B cell (primary cell): ENCODE measurements at regions not wholly inside any gene's neighbourhood (a gene's known extent, or its start where the extent isn't known, plus 50 kb on each side); places are given as distances from the start of the nearest gene placed in this dataset.

Experiments
- ATAC-seq: fragments of 200-7000 bp; cut with Tn5 transposase; one replicate; pipeline ENCODE4 v1.10.0; 2021; ENCODE audit warnings: low read depth, mild to moderate bottlenecking, moderate number of reproducible peaks, moderate library complexity
- CTCF ChIA-PET: fragments of 350-600 bp; sonication (Branson Sonifier 250); formaldehyde crosslinking; loops from one replicate; lab custom pipeline; 2021; ENCODE audit warnings: antibody characterized with exemption, inconsistent platforms; lab: Charles Lee
- POLR2A ChIA-PET: fragments of 350-600 bp; sonication (Branson Sonifier 250); formaldehyde crosslinking; loops from one replicate; lab custom pipeline; 2021; ENCODE audit warnings: antibody characterized with exemption; lab: Charles Lee
- DNase-seq: peaks from one replicate; pipeline ENCODE4 v3.0.0; 2013
- H2AFZ ChIP-seq: 2 replicates; pipeline ENCODE4 v1.6.1; 2012; ENCODE audit warnings: mild to moderate bottlenecking, low read depth, low read length; ENCODE audit not compliant: insufficient read depth, poor library complexity, severe bottlenecking
- H3K27ac ChIP-seq, 2 donors: 1 replicate in 1 of 2; 2 replicates in 1 of 2; pipeline ENCODE4 v1.5.1; 2012 to 2013; ENCODE audit warnings: low read length in 2 of 2, mild to moderate bottlenecking in 2 of 2, moderate library complexity in 1 of 2
- H3K27me3 ChIP-seq, 4 experiments: fragments of 200-600 bp in 1 of 4; sonication (generic) in 1 of 4; replicated peaks in 1 of 4; 1 replicate in 2 of 4; 2 replicates in 2 of 4; pipeline versions ENCODE4 v1.6.1 to v1.7.0; 2013 to 2016; ENCODE audit warnings: low read length in 3 of 4, mild to moderate bottlenecking in 2 of 4, mixed read lengths in 1 of 4, moderate library complexity in 1 of 4; ENCODE audit not compliant: insufficient read depth in 4 of 4, control insufficient read depth in 3 of 4; ENCODE audit errors: control extremely low read depth in 1 of 4
- H3K36me3 ChIP-seq, 2 experiments: replicated peaks in 1 of 2; 1 replicate in 1 of 2; 2 replicates in 1 of 2; pipeline versions ENCODE4 v1.6.1 to v1.7.1; 2013; ENCODE audit warnings: low read length in 1 of 2; ENCODE audit not compliant: insufficient read depth in 2 of 2, control insufficient read depth in 1 of 2; ENCODE audit errors: control extremely low read depth in 1 of 2, extremely low read depth in 1 of 2
- H3K4me1 ChIP-seq, 2 donors: fragments of 200-600 bp in 1 of 2; sonication (generic) in 1 of 2; 1 replicate in 1 of 2; 2 replicates in 1 of 2; pipeline versions ENCODE4 v1.5.1 to v1.6.1; 2013 to 2017; ENCODE audit warnings: low read length in 2 of 2; ENCODE audit not compliant: control insufficient read depth in 2 of 2, insufficient read depth in 2 of 2
- H3K4me2 ChIP-seq: replicated peaks from 2 replicates; pipeline ENCODE3; 2012; ENCODE audit warnings: mild to moderate bottlenecking, low read depth, low read length; ENCODE audit not compliant: poor library complexity, severe bottlenecking
- H3K4me3 ChIP-seq, 5 experiments: fragments of 200-600 bp in 1 of 5; sonication (generic) in 1 of 5; 1 replicate in 3 of 5; 2 replicates in 2 of 5; pipeline versions ENCODE4 v1.5.1 to v1.7.0; 2011 to 2016; ENCODE audit warnings: low read length in 4 of 5, mild to moderate bottlenecking in 4 of 5, low read depth in 2 of 5, control low read depth in 1 of 5, moderate library complexity in 1 of 5; ENCODE audit not compliant: insufficient read depth in 1 of 5; ENCODE audit errors: control extremely low read depth in 1 of 5, extremely low read depth in 1 of 5
- H3K79me2 ChIP-seq: fragments of 200-600 bp; sonication (generic); one replicate; pipeline ENCODE4 v1.6.0; 2016; ENCODE audit warnings: low read length; ENCODE audit not compliant: control insufficient read depth, insufficient read depth
- H3K9ac ChIP-seq: fragments of 200-600 bp; sonication (generic); 2 replicates; pipeline ENCODE4 v1.6.1; 2017; ENCODE audit warnings: mild to moderate bottlenecking, low read length, moderate library complexity
- H3K9me3 ChIP-seq, 3 donors: one replicate each; pipeline versions ENCODE4 v1.6.1 to v1.7.1; 2013; ENCODE audit warnings: low read length in 2 of 3; ENCODE audit not compliant: control insufficient read depth in 2 of 3, insufficient read depth in 1 of 3; ENCODE audit errors: control extremely low read depth in 1 of 3
- H4K20me1 ChIP-seq: 2 replicates; pipeline ENCODE4 v1.6.0; 2012; ENCODE audit warnings: mild to moderate bottlenecking, low read length; ENCODE audit not compliant: insufficient read depth, control insufficient read depth, poor library complexity, severe bottlenecking
- H3K27ac Mint-ChIP-seq: one replicate; pipeline ENCODE4 v1.8.0; 2021; ENCODE audit warnings: mixed read lengths
- H3K27me3 Mint-ChIP-seq: one replicate; pipeline ENCODE4 v1.8.0; 2021; ENCODE audit warnings: mixed read lengths
- H3K4me1 Mint-ChIP-seq: one replicate; pipeline ENCODE4 v1.8.0; 2021; ENCODE audit warnings: mixed read lengths
- H3K4me3 Mint-ChIP-seq: one replicate; pipeline ENCODE4 v1.8.0; 2021; ENCODE audit warnings: mixed read lengths
- H3K9me3 Mint-ChIP-seq: one replicate; pipeline ENCODE4 v1.8.0; 2022; ENCODE audit warnings: mixed read lengths; ENCODE audit not compliant: insufficient read depth
- EZH2 ChIP-seq: IDR thresholded peaks from 2 replicates; pipeline ENCODE4 v1.6.1; 2012; ENCODE audit warnings: borderline replicate concordance, low read depth, mild to moderate bottlenecking, moderate library complexity, low read length; ENCODE audit not compliant: insufficient read depth, poor library complexity, severe bottlenecking
- WGBS: methylation state at CpG from one replicate; pipeline ENCODE4 v1.1.5; 2013; ENCODE audit warnings: missing lambda C conversion rate; ENCODE audit not compliant: insufficient coverage; 5-methylcytosine and 5-hydroxymethylcytosine counted together
- intact Hi-C: fragments of 100-400 bp; cut with micrococcal nuclease; formaldehyde crosslinking; loops from one replicate; pipeline ENCODE4 v1.10.0; 2022
- TF ChIP-seq, protein P1 (sequence below): fragments of 200-600 bp; IDR thresholded peaks from one replicate; pipeline ENCODE4 v1.8.0; 2022; ENCODE audit warnings: antibody characterized with exemption, mild to moderate bottlenecking

DNA sequence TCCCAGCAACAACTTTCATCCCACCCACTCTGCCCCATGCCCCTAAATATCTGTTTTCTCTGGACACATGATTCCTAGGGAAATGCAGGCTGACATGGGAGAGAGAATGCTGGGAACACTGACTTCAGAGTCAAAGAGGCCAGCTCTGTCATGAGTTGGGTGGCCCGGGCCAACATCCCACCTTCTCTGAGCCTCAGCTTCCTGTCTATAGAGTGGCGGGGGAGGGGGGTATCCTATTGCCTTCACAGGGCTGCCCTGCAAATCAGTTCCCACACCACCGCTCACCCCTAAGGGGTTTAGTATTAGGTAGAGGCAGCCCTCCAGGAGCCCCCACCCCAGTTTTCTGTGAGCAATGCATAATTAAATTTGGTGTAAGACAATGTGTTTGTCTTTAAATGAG lies 175.0 kb upstream of the NCAM1 start:
- Histone ChIP-seq H2AFZ (no peak overlapping the region), H3K4me1 (no peaks in the 10 kb centered on the region), H3K27ac (no peak overlapping the region), H3K4me3 (no peak overlapping the region), H3K79me2 (no peaks in the 10 kb centered on the region), H3K4me2 (no peak overlapping the region), H3K27me3 (no peaks in the 10 kb centered on the region), H3K9me3 (peaks cover 0 to 3% (median 0%) of the 10 kb centered on the region in 3 donors), H4K20me1 (no peaks in the 10 kb centered on the region), H3K36me3 (no peaks in the 10 kb centered on the region), H3K9ac (no peak overlapping the region)
- WGBS, result no CpG with 5 or more reads among the region's 3 CpGs
- Mint-ChIP-seq H3K27ac (no peak overlapping the region), H3K27me3 (peaks cover 10% of the 10 kb centered on the region), H3K4me1 (no peaks in the 10 kb centered on the region), H3K4me3 (no peak overlapping the region), H3K9me3 (no peaks in the 10 kb centered on the region)
- no peak for DNase-seq
- ChIA-PET CTCF (no interaction called here), POLR2A (no interaction called here)
- no peak for TF ChIP-seq EZH2
- TF ChIP-seq, protein P1, sequence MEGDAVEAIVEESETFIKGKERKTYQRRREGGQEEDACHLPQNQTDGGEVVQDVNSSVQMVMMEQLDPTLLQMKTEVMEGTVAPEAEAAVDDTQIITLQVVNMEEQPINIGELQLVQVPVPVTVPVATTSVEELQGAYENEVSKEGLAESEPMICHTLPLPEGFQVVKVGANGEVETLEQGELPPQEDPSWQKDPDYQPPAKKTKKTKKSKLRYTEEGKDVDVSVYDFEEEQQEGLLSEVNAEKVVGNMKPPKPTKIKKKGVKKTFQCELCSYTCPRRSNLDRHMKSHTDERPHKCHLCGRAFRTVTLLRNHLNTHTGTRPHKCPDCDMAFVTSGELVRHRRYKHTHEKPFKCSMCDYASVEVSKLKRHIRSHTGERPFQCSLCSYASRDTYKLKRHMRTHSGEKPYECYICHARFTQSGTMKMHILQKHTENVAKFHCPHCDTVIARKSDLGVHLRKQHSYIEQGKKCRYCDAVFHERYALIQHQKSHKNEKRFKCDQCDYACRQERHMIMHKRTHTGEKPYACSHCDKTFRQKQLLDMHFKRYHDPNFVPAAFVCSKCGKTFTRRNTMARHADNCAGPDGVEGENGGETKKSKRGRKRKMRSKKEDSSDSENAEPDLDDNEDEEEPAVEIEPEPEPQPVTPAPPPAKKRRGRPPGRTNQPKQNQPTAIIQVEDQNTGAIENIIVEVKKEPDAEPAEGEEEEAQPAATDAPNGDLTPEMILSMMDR, result no peak
- no peak for ATAC-seq
- intact Hi-C loops, result no loop called here

DNA sequence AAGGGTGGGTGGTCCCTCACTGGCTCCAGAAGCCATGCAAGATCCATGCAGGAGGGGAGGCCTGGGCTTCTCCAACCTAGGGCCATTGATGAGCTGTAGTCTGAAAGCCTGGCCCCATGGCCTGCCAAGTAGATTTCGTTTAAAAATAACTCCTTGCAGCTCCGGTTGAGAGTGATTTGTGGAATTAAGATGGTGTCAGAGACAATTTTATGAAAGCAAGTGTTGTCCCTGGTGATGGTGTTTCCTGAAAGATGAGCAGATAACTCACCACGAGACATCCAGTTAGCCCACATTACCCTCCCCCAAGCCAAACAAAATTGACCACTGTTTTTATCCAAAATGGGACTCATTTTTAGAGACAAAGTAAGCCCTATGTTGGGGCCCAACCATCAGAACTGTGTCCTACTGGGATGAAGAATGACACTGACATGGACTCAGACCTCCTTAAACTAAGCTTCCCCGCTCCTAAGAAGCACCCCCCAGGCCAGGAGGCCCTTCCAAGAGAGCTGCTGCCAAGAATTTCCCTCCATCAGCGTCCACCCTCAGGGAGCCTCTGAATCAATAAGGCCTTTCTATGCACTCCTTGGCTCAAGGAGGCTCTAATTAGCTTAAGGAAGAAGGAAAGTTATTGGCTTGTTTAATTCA lies 174.2 kb upstream of the NCAM1 start:
- Histone ChIP-seq H3K4me1 (no peaks in the 10 kb centered on the region), H3K79me2 (no peaks in the 10 kb centered on the region), H3K4me2 (no peak overlapping the region), H3K27me3 (no peaks in the 10 kb centered on the region), H3K4me3 (no peak overlapping the region), H3K9me3 (peaks cover 0 to 3% (median 0%) of the 10 kb centered on the region in 3 donors), H4K20me1 (no peaks in the 10 kb centered on the region), H3K27ac (no peak overlapping the region), H2AFZ (no peak overlapping the region), H3K36me3 (no peaks in the 10 kb centered on the region), H3K9ac (no peak overlapping the region)
- Mint-ChIP-seq H3K9me3 (no peaks in the 10 kb centered on the region), H3K27me3 (peaks cover 10% of the 10 kb centered on the region), H3K27ac (no peak overlapping the region), H3K4me3 (no peak overlapping the region), H3K4me1 (no peaks in the 10 kb centered on the region)
- POLR2A ChIA-PET, result no interaction called here
- CTCF ChIA-PET, result no interaction called here
- 59% methylated on average over 4 of the region's 5 CpGs for WGBS
- intact Hi-C loops, result no loop called here
- DNase-seq (no peak), ATAC-seq (no peak)
- TF ChIP-seq EZH2, result no peak
- TF ChIP-seq, protein P1, result no peak
